ENCODE measurements at regions not wholly inside any gene's neighbourhood (a gene's known extent, or its start where the extent isn't known, plus 50 kb on each side); places are given as distances from the start of the nearest gene placed in this dataset.

DNA sequence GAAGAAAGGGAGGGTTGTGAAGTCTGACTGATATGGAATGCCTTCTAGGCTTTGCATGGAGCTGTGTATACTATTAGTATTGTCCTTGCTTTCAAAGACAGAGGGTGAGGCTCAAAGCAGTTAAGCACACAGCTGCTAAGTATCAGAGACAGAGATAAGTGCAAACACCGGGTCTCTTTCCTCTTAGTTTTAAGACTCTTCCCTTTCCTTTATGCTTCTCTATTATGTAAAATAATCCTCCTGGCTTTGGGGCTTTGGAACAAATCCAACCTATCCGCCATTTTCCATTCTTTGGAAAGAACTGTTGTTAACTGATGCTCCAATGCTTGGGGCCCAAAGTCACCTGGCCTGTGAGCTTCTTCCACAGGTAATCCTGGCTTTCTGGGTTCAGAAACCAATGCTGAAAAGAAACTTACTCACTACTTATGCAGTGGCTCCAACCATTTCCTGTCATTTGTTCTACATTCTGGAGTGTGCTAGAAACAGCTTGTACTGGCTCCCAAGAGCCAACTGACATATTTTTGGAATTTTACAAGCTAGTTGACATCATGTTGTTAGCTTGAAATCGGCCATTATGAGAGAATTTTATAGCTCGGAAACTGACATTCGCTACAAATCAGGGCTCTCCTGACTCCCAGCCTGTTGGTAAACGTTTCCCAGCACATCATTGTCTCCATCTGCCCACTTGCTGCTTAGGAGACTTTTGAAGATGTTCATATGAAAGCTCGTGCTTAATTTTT is 67.5 kb downstream of the DNTTIP2 start:
- TF ChIP-seq CTCF (IDR thresholded peaks at IDR 0.05) (no peak), POLR2A (IDR thresholded peaks at IDR 0.05) (no peak)
